ACHN (cell line): ENCODE measurements at regions not wholly inside any gene's neighbourhood (a gene's known extent, or its start where the extent isn't known, plus 50 kb on each side); places are given as distances from the start of the nearest gene placed in this dataset.
A peak's percentile ranks its signal among the peaks of the same experiment; 100 is the strongest.
"Not testable (repeated sequence)": the region's sequence is repeated elsewhere in the genome, so short reads cannot be mapped to it uniquely, and the experiment has no call there.

Experiments used
- DNase-seq: peaks from one replicate; pipeline ENCODE4 v3.0.0-alpha.2; 2015
- in situ Hi-C: cut with HindIII; loops from 2 replicates; pipeline ENCODE4 v1.10.0; 2017; ENCODE audit warnings: low sequenced_read_pairs, low pct_ligation_motif_present, low pct_unique_long_range_greater_than_20kb

- in situ Hi-C loops, DNase-seq: not testable (repeated sequence)
These were observed 101.3 kb upstream of the CCNG1 start for GRCh38 chr5:163336074-163336473.

DNA sequence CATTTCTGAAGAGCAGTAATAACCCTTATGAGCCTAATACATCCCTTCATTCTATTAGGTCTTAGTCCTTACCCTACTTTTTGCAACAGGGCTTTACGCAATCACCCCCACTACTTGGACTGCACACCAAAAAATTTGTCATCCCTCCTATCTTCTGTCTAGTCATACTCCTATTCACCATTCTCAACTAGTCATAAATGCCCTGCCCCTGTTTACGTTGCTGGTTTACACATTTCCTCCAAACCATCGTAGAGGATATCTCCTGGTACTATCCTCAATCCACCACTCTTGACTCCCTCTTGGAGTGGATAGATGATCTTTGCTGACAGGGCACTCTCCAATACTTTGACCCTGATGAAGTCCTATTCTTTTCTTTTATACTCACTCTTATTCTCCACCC, 98.2 kb upstream of the CCNG1 start:
- no peak for DNase-seq
- in situ Hi-C loops = no loop called here

- in situ Hi-C loops = not testable (repeated sequence)
These were observed 97.0 kb upstream of the CCNG1 start for GRCh38 chr5:163340378-163340777.

DNA sequence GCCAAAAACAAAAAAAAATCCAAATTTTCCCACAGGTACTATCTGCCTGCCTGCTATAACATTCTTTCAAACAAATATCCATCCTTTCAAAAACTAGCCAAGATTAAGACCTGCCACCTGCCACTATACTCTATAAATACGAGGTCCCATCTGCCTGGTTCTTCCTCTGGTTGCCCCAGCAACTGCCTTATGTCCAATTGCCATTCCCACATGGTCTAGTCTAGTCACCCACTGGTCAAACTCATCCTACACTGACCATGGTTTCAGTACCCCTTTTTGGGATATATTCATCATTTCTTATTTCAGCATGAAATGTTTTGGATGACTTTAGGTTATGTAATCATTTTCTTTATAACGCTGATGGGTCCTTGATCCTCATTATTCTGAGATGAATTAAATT, 95.1 kb upstream of the CCNG1 start:
- no peak for DNase-seq
- in situ Hi-C loops = no loop called here

More at GRCh38 chr5:163340378-163340777, 97.0 kb upstream of the CCNG1 start:
- DNase-seq = not testable (repeated sequence)

- in situ Hi-C loops = no loop called here
- DNase-seq = no peak
These were observed 92.2 kb upstream of the CCNG1 start for GRCh38 chr5:163345216-163345615.

DNA sequence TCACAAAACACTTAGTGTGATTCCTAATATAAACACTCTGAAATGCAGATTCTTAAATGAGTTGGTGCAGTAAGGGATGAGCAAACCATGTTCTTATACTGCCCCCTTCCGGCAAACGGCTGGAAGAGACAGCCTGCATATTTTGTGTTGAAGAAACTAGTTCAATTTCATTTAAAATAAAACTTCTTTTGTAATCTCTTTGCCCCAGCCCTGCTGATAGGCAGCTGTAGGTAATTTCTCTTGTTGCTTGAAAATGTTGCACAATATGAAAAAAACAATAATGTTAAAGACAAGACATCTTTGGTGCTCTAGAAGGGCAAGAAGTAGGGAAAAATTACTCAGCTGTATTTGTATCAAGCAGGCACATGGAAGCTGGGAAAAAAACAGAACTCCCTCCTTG, 89.7 kb upstream of the CCNG1 start:
- peak; percentile 51 for DNase-seq
- in situ Hi-C loops = no loop called here

- no peak for DNase-seq
- in situ Hi-C loops = no loop called here
These were observed 87.3 kb upstream of the CCNG1 start for GRCh38 chr5:163350083-163350482.

- no peak for DNase-seq
- in situ Hi-C loops = no loop called here
These were observed 84.9 kb upstream of the CCNG1 start for GRCh38 chr5:163352531-163352930.

DNA sequence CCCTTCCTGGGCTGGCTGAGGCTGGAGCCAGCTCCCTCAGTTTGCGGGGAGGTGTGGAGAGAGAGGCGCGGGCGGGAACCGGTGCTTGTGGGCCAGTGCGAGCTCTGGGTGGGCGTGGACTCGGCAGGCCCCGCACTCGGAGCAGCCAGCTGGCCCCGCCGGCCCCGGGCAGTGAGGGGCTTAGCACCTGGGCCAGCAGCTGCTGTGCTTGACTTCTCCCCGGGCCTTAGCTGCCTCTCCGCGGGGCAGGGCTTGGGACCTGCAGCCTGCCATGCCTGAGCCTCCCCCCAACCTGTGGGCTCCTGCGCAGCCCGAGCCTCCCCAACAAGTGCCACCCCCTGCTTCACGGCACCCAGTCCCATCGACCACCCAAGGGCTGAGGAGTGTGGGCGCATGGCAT, 81.6 kb upstream of the CCNG1 start:
- in situ Hi-C loops = not testable (repeated sequence)

DNA sequence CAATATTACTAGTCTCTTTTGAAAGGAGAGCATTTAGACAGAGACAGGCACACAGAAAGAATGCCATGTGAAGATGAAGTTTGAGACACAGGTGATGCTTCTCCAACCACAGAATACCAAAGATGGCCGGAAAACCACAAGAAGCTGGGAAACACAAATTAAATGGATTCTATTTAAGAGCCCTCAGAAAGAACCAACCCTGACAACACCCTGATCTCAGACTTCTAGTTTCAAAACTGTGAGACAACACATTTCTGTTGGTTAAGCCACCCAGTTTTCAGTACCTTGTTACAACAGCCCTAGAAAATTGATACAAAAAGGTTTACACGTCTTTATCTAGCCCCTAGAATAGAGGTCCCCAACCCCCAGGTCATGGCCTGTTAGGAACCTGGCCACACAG, 79.8 kb upstream of the CCNG1 start:
- in situ Hi-C loops = no loop called here
- DNase-seq = no peak

More for the DNA sequence above, 81.6 kb upstream of the CCNG1 start:
- not testable (repeated sequence) for DNase-seq

DNA sequence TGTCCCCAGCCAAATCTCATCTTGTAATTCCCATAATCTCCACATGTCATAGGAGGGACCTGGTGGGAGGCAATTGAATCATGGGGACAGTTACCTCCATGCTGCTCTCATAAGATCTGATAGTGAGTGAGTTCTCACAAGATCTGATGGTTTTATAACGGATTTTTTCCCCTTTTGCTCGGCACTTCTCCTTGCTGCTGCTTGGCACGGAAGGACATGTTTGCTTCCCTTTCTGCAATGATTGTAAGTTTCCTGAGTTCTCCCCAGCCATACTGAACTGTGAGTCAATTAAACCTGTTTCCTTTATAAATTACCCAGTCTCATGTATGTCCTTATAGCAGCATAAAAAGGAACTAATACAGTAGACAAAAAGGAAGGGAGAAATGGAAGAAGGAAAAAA, 76.7 kb upstream of the CCNG1 start:
- no peak for DNase-seq

GRCh38 chr5:163361450-163361849, 75.9 kb upstream of the CCNG1 start:
- in situ Hi-C loops = no loop called here
- DNase-seq = no peak

More for the DNA sequence above, 76.7 kb upstream of the CCNG1 start:
- in situ Hi-C loops = no loop called here

GRCh38 chr5:163362840-163363371, 74.5 kb upstream of the CCNG1 start:
- in situ Hi-C loops = no loop called here
- no peak for DNase-seq

- in situ Hi-C loops = no loop called here
- no peak for DNase-seq
These were observed 74.0 kb upstream of the CCNG1 start for GRCh38 chr5:163363389-163363788.

GRCh38 chr5:163366757-163367156, 70.6 kb upstream of the CCNG1 start:
- in situ Hi-C loops = no loop called here
- DNase-seq = no peak

DNA sequence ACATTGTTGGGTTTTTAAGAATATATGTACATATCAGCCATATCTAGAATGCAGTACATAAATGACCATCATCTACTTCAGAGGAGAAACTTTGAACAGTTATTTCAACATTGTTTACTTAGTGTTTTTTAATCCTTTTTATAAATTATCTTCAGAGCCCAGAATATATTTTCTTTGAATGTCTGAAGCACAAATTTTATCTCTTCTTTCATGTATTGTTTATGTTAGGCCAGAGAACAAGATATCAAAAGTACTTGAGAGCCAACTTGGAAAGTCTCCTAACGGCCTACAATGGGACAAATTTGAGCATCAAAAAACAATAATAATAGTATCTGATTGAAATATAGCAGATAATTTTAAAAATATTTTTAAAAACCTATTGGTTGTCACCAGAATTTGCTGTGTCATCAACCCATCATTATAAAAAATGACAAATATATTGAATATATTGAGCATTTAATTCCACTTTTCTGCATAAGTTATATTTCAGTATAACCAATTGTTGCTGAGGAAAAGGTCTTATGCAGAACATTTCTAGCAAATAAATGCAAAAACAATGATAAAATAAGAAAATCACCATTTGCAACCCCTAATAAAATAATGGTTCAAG, 67.5 kb upstream of the CCNG1 start:
- no peak for DNase-seq
- in situ Hi-C loops = no loop called here

- no peak for DNase-seq
- in situ Hi-C loops = no loop called here
These were observed 63.8 kb upstream of the CCNG1 start for GRCh38 chr5:163373436-163374084.

DNA sequence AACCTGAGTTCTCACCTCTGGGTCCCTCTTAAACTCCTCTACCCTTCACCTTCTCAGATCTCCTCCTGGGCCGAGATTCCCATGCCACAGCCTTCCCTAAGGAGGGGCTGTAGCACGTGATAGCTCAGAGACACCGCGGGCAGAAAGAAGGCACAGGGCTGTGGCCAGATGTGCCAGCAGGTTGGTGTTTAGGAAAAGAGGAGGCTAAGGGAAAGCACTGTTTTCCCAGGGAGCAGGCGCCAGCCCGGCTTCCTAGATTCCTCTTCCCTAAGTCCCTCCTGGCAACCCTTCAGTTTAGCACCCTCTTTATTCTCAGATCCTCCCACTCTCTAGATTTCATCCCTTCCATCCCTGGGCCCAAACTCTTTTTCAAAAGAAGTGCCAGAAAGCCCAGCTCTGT, 59.4 kb upstream of the CCNG1 start:
- in situ Hi-C loops = no loop called here

GRCh38 chr5:163379298-163380155, 57.9 kb upstream of the CCNG1 start:
- in situ Hi-C loops = no loop called here
- DNase-seq = peak; percentile 71

More for the DNA sequence above, 59.4 kb upstream of the CCNG1 start:
- DNase-seq = no peak
